ENCODE measurements at regions not wholly inside any gene's neighbourhood (a gene's known extent, or its start where the extent isn't known, plus 50 kb on each side); places are given as distances from the start of the nearest gene placed in this dataset.

DNA sequence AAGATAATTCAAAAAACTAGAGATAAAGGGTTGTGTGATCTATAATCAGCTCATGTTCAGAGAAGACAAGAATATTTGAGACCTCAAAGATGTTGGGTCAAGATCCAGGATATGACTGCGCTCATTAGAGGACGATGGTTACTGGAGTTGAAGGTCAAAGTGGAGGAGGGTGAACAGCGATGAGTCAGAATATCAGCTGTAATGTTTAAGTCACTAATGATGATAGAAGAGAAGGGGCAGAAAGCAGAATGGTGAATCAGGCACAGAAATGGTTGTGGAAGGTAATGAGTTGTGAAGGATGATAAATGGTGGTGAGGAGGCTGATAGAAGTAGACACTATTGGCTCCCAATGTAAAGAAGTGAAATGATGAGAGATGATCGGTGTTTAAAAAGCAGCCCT, 540.3 kb downstream of the INHBA start:
- TF ChIP-seq, protein P1, sequence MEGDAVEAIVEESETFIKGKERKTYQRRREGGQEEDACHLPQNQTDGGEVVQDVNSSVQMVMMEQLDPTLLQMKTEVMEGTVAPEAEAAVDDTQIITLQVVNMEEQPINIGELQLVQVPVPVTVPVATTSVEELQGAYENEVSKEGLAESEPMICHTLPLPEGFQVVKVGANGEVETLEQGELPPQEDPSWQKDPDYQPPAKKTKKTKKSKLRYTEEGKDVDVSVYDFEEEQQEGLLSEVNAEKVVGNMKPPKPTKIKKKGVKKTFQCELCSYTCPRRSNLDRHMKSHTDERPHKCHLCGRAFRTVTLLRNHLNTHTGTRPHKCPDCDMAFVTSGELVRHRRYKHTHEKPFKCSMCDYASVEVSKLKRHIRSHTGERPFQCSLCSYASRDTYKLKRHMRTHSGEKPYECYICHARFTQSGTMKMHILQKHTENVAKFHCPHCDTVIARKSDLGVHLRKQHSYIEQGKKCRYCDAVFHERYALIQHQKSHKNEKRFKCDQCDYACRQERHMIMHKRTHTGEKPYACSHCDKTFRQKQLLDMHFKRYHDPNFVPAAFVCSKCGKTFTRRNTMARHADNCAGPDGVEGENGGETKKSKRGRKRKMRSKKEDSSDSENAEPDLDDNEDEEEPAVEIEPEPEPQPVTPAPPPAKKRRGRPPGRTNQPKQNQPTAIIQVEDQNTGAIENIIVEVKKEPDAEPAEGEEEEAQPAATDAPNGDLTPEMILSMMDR (IDR thresholded peaks at IDR 0.05; ENCODE audit: control extremely low read depth in 1 of 3, insufficient read depth in 1 of 3, low read depth in 1 of 3, low read length in 3 of 3) = no peak
- TF ChIP-seq EP300 (IDR thresholded peaks at IDR 0.05; ENCODE audit: borderline replicate concordance in 1 of 2, low read depth in 2 of 2, low read length in 2 of 2) = no peak
- TF ChIP-seq SIN3A (conservative IDR thresholded peaks at IDR 0.05 in 1 of 2, IDR thresholded peaks at IDR 0.05 in 1 of 2; ENCODE audit: low read depth in 1 of 2, low read length in 2 of 2) = no peak
- no peak for TF ChIP-seq USF2 (IDR thresholded peaks at IDR 0.05; ENCODE audit: low read length)
- no peak for TF ChIP-seq JUND (IDR thresholded peaks at IDR 0.05; ENCODE audit: low read length)
- no peak for TF ChIP-seq YY1 (IDR thresholded peaks at IDR 0.05; ENCODE audit: low read depth, low read length)
- TF ChIP-seq RFX5 (IDR thresholded peaks at IDR 0.05; ENCODE audit: borderline replicate concordance, low read depth, low read length) = no peak
